GM18498 (cell line): ENCODE measurements at regions not wholly inside any gene's neighbourhood (a gene's known extent, or its start where the extent isn't known, plus 50 kb on each side); places are given as distances from the start of the nearest gene placed in this dataset.

ENCODE experiments used
- ATAC-seq: cut with Tn5 transposase; IDR thresholded peaks from one replicate; pipeline ENCODE4 v1.9.1; 2021; ENCODE audit warnings: mild to moderate bottlenecking, moderate library complexity; ENCODE audit not compliant: unreplicated experiment

GRCh38 chr5:109476292-109476691 lies 66.5 kb upstream of the PJA2 start:
- no peak for ATAC-seq

- no peak for ATAC-seq
These were observed 60.3 kb upstream of the PJA2 start for GRCh38 chr5:109469896-109470662.

GRCh38 chr5:109468737-109469420 lies 59.1 kb upstream of the PJA2 start:
- ATAC-seq, result peak; percentile 97

- ATAC-seq, result no peak
These were observed 58.5 kb upstream of the PJA2 start for GRCh38 chr5:109468288-109468676.

GRCh38 chr5:109467058-109467457 lies 57.3 kb upstream of the PJA2 start:
- no peak for ATAC-seq
